H1 (cell line): ENCODE measurements at regions not wholly inside any gene's neighbourhood (a gene's known extent, or its start where the extent isn't known, plus 50 kb on each side); places are given as distances from the start of the nearest gene placed in this dataset.

Experiments
- FOSL1 ChIP-seq: IDR thresholded peaks from 2 replicates; pipeline ENCODE4 v1.6.1; 2011; ENCODE audit warnings: mild to moderate bottlenecking, low read depth, low read length, moderate library complexity; ENCODE audit not compliant: insufficient read depth
- NANOG ChIP-seq: IDR thresholded peaks from 2 replicates; pipeline ENCODE4 v1.6.1; 2011; ENCODE audit warnings: low read length, low read depth, mild to moderate bottlenecking, inconsistent platforms; ENCODE audit not compliant: insufficient read depth, poor library complexity, severe bottlenecking
- RNF2 ChIP-seq: fragments of 200-900, 300-1000 bp; sonication (generic); IDR thresholded peaks from 2 replicates; pipeline ENCODE4 v1.7.1; 2016; ENCODE audit warnings: borderline replicate concordance, low read depth, mild to moderate bottlenecking, antibody characterized with exemption, low read length; ENCODE audit not compliant: poor library complexity, severe bottlenecking; ENCODE audit errors: missing control alignments
- SIX5 ChIP-seq: IDR thresholded peaks from 2 replicates; pipeline ENCODE4 v1.6.1; 2011; ENCODE audit warnings: mild to moderate bottlenecking, low read depth, low read length
- SRF ChIP-seq: IDR thresholded peaks from 2 replicates; pipeline ENCODE4 v1.6.1; 2011; ENCODE audit warnings: mild to moderate bottlenecking, low read depth, low read length, moderate library complexity
- TAF1 ChIP-seq: IDR thresholded peaks from 2 replicates; pipeline ENCODE4 v1.6.1; 2011; ENCODE audit warnings: mild to moderate bottlenecking, low read depth, low read length
- YY1 ChIP-seq: IDR thresholded peaks from 2 replicates; pipeline ENCODE4 v1.6.1; 2011; ENCODE audit warnings: low read depth, mild to moderate bottlenecking, low read length
- TF ChIP-seq, protein P1 (sequence below): fragments of 300-600 bp; sonication (generic); IDR thresholded peaks from 2 replicates; pipeline ENCODE4 v1.7.1; 2012; ENCODE audit warnings: low read length, moderate library complexity, mild to moderate bottlenecking, inconsistent platforms; ENCODE audit not compliant: insufficient replicate concordance
- TF ChIP-seq, protein P2 (sequence below): IDR thresholded peaks from 2 replicates; pipeline ENCODE4 v1.6.1; 2012; ENCODE audit warnings: inconsistent platforms

DNA sequence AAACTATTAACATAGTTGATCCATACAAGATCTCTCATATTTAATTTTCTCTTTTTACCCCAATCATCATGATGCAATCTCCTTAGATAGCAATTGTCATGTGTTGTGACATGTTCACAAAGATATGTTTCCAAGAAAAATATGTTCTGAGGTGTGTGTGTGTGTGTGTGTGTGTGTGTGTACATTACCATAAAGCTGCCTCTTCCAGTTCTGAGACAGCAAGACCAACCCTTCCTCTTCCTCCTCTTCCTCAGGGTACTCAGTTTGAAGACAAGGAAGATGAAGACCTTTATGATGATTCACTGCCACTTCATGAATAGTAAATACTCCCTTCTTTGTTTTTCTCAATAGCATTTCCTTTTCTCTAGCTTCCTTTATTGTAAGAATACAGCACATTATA lies 303.3 kb upstream of the PRDM9 start (continued):
- TF ChIP-seq, protein P1, sequence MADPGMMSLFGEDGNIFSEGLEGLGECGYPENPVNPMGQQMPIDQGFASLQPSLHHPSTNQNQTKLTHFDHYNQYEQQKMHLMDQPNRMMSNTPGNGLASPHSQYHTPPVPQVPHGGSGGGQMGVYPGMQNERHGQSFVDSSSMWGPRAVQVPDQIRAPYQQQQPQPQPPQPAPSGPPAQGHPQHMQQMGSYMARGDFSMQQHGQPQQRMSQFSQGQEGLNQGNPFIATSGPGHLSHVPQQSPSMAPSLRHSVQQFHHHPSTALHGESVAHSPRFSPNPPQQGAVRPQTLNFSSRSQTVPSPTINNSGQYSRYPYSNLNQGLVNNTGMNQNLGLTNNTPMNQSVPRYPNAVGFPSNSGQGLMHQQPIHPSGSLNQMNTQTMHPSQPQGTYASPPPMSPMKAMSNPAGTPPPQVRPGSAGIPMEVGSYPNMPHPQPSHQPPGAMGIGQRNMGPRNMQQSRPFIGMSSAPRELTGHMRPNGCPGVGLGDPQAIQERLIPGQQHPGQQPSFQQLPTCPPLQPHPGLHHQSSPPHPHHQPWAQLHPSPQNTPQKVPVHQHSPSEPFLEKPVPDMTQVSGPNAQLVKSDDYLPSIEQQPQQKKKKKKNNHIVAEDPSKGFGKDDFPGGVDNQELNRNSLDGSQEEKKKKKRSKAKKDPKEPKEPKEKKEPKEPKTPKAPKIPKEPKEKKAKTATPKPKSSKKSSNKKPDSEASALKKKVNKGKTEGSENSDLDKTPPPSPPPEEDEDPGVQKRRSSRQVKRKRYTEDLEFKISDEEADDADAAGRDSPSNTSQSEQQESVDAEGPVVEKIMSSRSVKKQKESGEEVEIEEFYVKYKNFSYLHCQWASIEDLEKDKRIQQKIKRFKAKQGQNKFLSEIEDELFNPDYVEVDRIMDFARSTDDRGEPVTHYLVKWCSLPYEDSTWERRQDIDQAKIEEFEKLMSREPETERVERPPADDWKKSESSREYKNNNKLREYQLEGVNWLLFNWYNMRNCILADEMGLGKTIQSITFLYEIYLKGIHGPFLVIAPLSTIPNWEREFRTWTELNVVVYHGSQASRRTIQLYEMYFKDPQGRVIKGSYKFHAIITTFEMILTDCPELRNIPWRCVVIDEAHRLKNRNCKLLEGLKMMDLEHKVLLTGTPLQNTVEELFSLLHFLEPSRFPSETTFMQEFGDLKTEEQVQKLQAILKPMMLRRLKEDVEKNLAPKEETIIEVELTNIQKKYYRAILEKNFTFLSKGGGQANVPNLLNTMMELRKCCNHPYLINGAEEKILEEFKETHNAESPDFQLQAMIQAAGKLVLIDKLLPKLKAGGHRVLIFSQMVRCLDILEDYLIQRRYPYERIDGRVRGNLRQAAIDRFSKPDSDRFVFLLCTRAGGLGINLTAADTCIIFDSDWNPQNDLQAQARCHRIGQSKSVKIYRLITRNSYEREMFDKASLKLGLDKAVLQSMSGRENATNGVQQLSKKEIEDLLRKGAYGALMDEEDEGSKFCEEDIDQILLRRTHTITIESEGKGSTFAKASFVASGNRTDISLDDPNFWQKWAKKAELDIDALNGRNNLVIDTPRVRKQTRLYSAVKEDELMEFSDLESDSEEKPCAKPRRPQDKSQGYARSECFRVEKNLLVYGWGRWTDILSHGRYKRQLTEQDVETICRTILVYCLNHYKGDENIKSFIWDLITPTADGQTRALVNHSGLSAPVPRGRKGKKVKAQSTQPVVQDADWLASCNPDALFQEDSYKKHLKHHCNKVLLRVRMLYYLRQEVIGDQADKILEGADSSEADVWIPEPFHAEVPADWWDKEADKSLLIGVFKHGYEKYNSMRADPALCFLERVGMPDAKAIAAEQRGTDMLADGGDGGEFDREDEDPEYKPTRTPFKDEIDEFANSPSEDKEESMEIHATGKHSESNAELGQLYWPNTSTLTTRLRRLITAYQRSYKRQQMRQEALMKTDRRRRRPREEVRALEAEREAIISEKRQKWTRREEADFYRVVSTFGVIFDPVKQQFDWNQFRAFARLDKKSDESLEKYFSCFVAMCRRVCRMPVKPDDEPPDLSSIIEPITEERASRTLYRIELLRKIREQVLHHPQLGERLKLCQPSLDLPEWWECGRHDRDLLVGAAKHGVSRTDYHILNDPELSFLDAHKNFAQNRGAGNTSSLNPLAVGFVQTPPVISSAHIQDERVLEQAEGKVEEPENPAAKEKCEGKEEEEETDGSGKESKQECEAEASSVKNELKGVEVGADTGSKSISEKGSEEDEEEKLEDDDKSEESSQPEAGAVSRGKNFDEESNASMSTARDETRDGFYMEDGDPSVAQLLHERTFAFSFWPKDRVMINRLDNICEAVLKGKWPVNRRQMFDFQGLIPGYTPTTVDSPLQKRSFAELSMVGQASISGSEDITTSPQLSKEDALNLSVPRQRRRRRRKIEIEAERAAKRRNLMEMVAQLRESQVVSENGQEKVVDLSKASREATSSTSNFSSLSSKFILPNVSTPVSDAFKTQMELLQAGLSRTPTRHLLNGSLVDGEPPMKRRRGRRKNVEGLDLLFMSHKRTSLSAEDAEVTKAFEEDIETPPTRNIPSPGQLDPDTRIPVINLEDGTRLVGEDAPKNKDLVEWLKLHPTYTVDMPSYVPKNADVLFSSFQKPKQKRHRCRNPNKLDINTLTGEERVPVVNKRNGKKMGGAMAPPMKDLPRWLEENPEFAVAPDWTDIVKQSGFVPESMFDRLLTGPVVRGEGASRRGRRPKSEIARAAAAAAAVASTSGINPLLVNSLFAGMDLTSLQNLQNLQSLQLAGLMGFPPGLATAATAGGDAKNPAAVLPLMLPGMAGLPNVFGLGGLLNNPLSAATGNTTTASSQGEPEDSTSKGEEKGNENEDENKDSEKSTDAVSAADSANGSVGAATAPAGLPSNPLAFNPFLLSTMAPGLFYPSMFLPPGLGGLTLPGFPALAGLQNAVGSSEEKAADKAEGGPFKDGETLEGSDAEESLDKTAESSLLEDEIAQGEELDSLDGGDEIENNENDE: no peak
- TF ChIP-seq, protein P2, sequence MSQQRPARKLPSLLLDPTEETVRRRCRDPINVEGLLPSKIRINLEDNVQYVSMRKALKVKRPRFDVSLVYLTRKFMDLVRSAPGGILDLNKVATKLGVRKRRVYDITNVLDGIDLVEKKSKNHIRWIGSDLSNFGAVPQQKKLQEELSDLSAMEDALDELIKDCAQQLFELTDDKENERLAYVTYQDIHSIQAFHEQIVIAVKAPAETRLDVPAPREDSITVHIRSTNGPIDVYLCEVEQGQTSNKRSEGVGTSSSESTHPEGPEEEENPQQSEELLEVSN: no peak
- TF ChIP-seq YY1: no peak
- TF ChIP-seq TAF1: no peak
- no peak for TF ChIP-seq SIX5
- TF ChIP-seq NANOG: no peak
- TF ChIP-seq SRF: no peak
- TF ChIP-seq FOSL1: no peak
- no peak for TF ChIP-seq RNF2
